ENCODE measurements at regions not wholly inside any gene's neighbourhood (a gene's known extent, or its start where the extent isn't known, plus 50 kb on each side); places are given as distances from the start of the nearest gene placed in this dataset.

GRCh38 chr3:102105193-102105592, 255.9 kb downstream of the NFKBIZ start:
- no peak overlapping the region for H3K56ac ChIP-seq (ENCODE audit: low read length)
- H3K79me1 ChIP-seq (ENCODE audit: low read length): no peaks in the 10 kb centered on the region
- H3K27ac ChIP-seq (ENCODE audit: low read depth, low read length): no peak overlapping the region
- H2BK120ac ChIP-seq (ENCODE audit: low read depth, low read length): no peak overlapping the region
- no peaks in the 10 kb centered on the region for H3K27me3 ChIP-seq (ENCODE audit: insufficient read depth, low read length, poor library complexity)
- H2BK15ac ChIP-seq (replicated peaks; ENCODE audit: low read depth): no peak overlapping the region
- H3K4ac ChIP-seq (ENCODE audit: low read depth, low read length): no peak overlapping the region
- no peak overlapping the region for H4K5ac ChIP-seq (ENCODE audit: low read length)
- no CpG with 5 or more reads among the region's 5 CpGs for WGBS (ENCODE audit: extremely low coverage, insufficient coverage, low lambda C conversion rate)
- H4K8ac ChIP-seq (ENCODE audit: low read depth, low read length): no peak overlapping the region
- no peak overlapping the region for H3K18ac ChIP-seq (ENCODE audit: low read length)
- no peak overlapping the region for H3K4me3 ChIP-seq (ENCODE audit: low read length)
- H3K23ac ChIP-seq (ENCODE audit: low read length): no peak overlapping the region
- H3K4me2 ChIP-seq (ENCODE audit: low read length): no peak overlapping the region
- H3K79me2 ChIP-seq (ENCODE audit: control insufficient read depth, insufficient read depth, low read length): no peaks in the 10 kb centered on the region
- no peak overlapping the region for H2AK5ac ChIP-seq (ENCODE audit: low read length)
- H3K4me1 ChIP-seq (ENCODE audit: control insufficient read depth, low read depth, low read length): no peaks in the 10 kb centered on the region
- H3K36me3 ChIP-seq (ENCODE audit: control insufficient read depth, insufficient read depth, low read length): no peaks in the 10 kb centered on the region
- no peak overlapping the region for H3K9ac ChIP-seq (ENCODE audit: low read length)
- H2BK5ac ChIP-seq (ENCODE audit: low read length): no peak overlapping the region
- DNase-seq: no peak

- Histone ChIP-seq H3K4me1 (ENCODE audit: control insufficient read depth, low read depth, low read length) (no peaks in the 10 kb centered on the region), H3K18ac (ENCODE audit: low read length) (no peak overlapping the region), H3K4me3 (ENCODE audit: low read length) (no peak overlapping the region), H2BK5ac (ENCODE audit: low read length) (no peak overlapping the region), H3K56ac (ENCODE audit: low read length) (no peak overlapping the region), H3K36me3 (ENCODE audit: control insufficient read depth, insufficient read depth, low read length) (no peaks in the 10 kb centered on the region), H2BK120ac (ENCODE audit: low read depth, low read length) (no peak overlapping the region), H4K8ac (ENCODE audit: low read depth, low read length) (no peak overlapping the region), H2BK15ac (replicated peaks; ENCODE audit: low read depth) (no peak overlapping the region), H4K5ac (ENCODE audit: low read length) (no peak overlapping the region), H3K79me1 (ENCODE audit: low read length) (no peaks in the 10 kb centered on the region), H3K27ac (ENCODE audit: low read depth, low read length) (no peak overlapping the region), H3K9ac (ENCODE audit: low read length) (no peak overlapping the region), H3K23ac (ENCODE audit: low read length) (no peak overlapping the region), H2AK5ac (ENCODE audit: low read length) (no peak overlapping the region), H3K27me3 (ENCODE audit: insufficient read depth, low read length, poor library complexity) (no peaks in the 10 kb centered on the region), H3K79me2 (ENCODE audit: control insufficient read depth, insufficient read depth, low read length) (no peaks in the 10 kb centered on the region), H3K4ac (ENCODE audit: low read depth, low read length) (no peak overlapping the region), H3K4me2 (ENCODE audit: low read length) (no peak overlapping the region)
- no peak for DNase-seq
- WGBS (ENCODE audit: extremely low coverage, insufficient coverage, low lambda C conversion rate): no CpG with 5 or more reads among the region's 9 CpGs
Measured at GRCh38 chr3:102106416-102107097, 257.2 kb downstream of the NFKBIZ start.

- H3K56ac ChIP-seq (ENCODE audit: low read length): no peak overlapping the region
- H3K4me2 ChIP-seq (ENCODE audit: low read length): no peak overlapping the region
- H3K79me1 ChIP-seq (ENCODE audit: low read length): no peaks in the 10 kb centered on the region
- DNase-seq: no peak
- H2BK120ac ChIP-seq (ENCODE audit: low read depth, low read length): no peak overlapping the region
- no peaks in the 10 kb centered on the region for H3K27me3 ChIP-seq (ENCODE audit: insufficient read depth, low read length, poor library complexity)
- H3K79me2 ChIP-seq (ENCODE audit: control insufficient read depth, insufficient read depth, low read length): no peaks in the 10 kb centered on the region
- no peak overlapping the region for H2BK15ac ChIP-seq (replicated peaks; ENCODE audit: low read depth)
- no peaks in the 10 kb centered on the region for H3K36me3 ChIP-seq (ENCODE audit: control insufficient read depth, insufficient read depth, low read length)
- no peak overlapping the region for H4K8ac ChIP-seq (ENCODE audit: low read depth, low read length)
- H2AK5ac ChIP-seq (ENCODE audit: low read length): no peak overlapping the region
- no peak overlapping the region for H3K18ac ChIP-seq (ENCODE audit: low read length)
- no peak overlapping the region for H3K4me3 ChIP-seq (ENCODE audit: low read length)
- H3K4ac ChIP-seq (ENCODE audit: low read depth, low read length): no peak overlapping the region
- H4K5ac ChIP-seq (ENCODE audit: low read length): no peak overlapping the region
- H3K9ac ChIP-seq (ENCODE audit: low read length): no peak overlapping the region
- no peak overlapping the region for H3K27ac ChIP-seq (ENCODE audit: low read depth, low read length)
- no peak overlapping the region for H3K23ac ChIP-seq (ENCODE audit: low read length)
- no peaks in the 10 kb centered on the region for H3K4me1 ChIP-seq (ENCODE audit: control insufficient read depth, low read depth, low read length)
- H2BK5ac ChIP-seq (ENCODE audit: low read length): no peak overlapping the region
Measured at GRCh38 chr3:102112704-102113230, 263.5 kb downstream of the NFKBIZ start.

- no peaks in the 10 kb centered on the region for H3K27me3 ChIP-seq (ENCODE audit: insufficient read depth, low read length, poor library complexity)
- no peak overlapping the region for H2BK15ac ChIP-seq (replicated peaks; ENCODE audit: low read depth)
- H3K4me3 ChIP-seq (ENCODE audit: low read length): no peak overlapping the region
- H2AK5ac ChIP-seq (ENCODE audit: low read length): no peak overlapping the region
- no peaks in the 10 kb centered on the region for H3K79me1 ChIP-seq (ENCODE audit: low read length)
- no peaks in the 10 kb centered on the region for H3K79me2 ChIP-seq (ENCODE audit: control insufficient read depth, insufficient read depth, low read length)
- H4K5ac ChIP-seq (ENCODE audit: low read length): no peak overlapping the region
- no peak overlapping the region for H2BK5ac ChIP-seq (ENCODE audit: low read length)
- H3K4me1 ChIP-seq (ENCODE audit: control insufficient read depth, low read depth, low read length): no peaks in the 10 kb centered on the region
- no peak overlapping the region for H3K56ac ChIP-seq (ENCODE audit: low read length)
- H3K9ac ChIP-seq (ENCODE audit: low read length): no peak overlapping the region
- no peak overlapping the region for H3K18ac ChIP-seq (ENCODE audit: low read length)
- no CpG with 5 or more reads among the region's 11 CpGs for WGBS (ENCODE audit: extremely low coverage, insufficient coverage, low lambda C conversion rate)
- no peak for DNase-seq
- no peak overlapping the region for H3K27ac ChIP-seq (ENCODE audit: low read depth, low read length)
- H4K8ac ChIP-seq (ENCODE audit: low read depth, low read length): no peak overlapping the region
- H2BK120ac ChIP-seq (ENCODE audit: low read depth, low read length): no peak overlapping the region
- H3K23ac ChIP-seq (ENCODE audit: low read length): no peak overlapping the region
- no peaks in the 10 kb centered on the region for H3K36me3 ChIP-seq (ENCODE audit: control insufficient read depth, insufficient read depth, low read length)
- no peak overlapping the region for H3K4me2 ChIP-seq (ENCODE audit: low read length)
- no peak overlapping the region for H3K4ac ChIP-seq (ENCODE audit: low read depth, low read length)
Measured at GRCh38 chr3:102113421-102114041, 264.2 kb downstream of the NFKBIZ start.

GRCh38 chr3:102114264-102114979, 265.1 kb downstream of the NFKBIZ start:
- Histone ChIP-seq H3K27ac (ENCODE audit: low read depth, low read length) (no peak overlapping the region), H3K79me1 (ENCODE audit: low read length) (no peaks in the 10 kb centered on the region), H3K56ac (ENCODE audit: low read length) (no peak overlapping the region), H2BK5ac (ENCODE audit: low read length) (no peak overlapping the region), H3K23ac (ENCODE audit: low read length) (no peak overlapping the region), H4K5ac (ENCODE audit: low read length) (no peak overlapping the region), H4K8ac (ENCODE audit: low read depth, low read length) (no peak overlapping the region), H2AK5ac (ENCODE audit: low read length) (no peak overlapping the region), H3K9ac (ENCODE audit: low read length) (no peak overlapping the region), H3K27me3 (ENCODE audit: insufficient read depth, low read length, poor library complexity) (no peaks in the 10 kb centered on the region), H2BK120ac (ENCODE audit: low read depth, low read length) (no peak overlapping the region), H3K4me2 (ENCODE audit: low read length) (no peak overlapping the region), H3K4me1 (ENCODE audit: control insufficient read depth, low read depth, low read length) (no peaks in the 10 kb centered on the region), H3K36me3 (ENCODE audit: control insufficient read depth, insufficient read depth, low read length) (no peaks in the 10 kb centered on the region), H3K4me3 (ENCODE audit: low read length) (no peak overlapping the region), H2BK15ac (replicated peaks; ENCODE audit: low read depth) (no peak overlapping the region), H3K18ac (ENCODE audit: low read length) (no peak overlapping the region), H3K4ac (ENCODE audit: low read depth, low read length) (no peak overlapping the region), H3K79me2 (ENCODE audit: control insufficient read depth, insufficient read depth, low read length) (no peaks in the 10 kb centered on the region)
- DNase-seq: no peak
- WGBS (ENCODE audit: extremely low coverage, insufficient coverage, low lambda C conversion rate): no CpG with 5 or more reads among the region's 7 CpGs
